Left ventricle myocardium inferior (tissue), 1 donor: ENCODE measurements at regions not wholly inside any gene's neighbourhood (a gene's known extent, or its start where the extent isn't known, plus 50 kb on each side); places are given as distances from the start of the nearest gene placed in this dataset.

Source experiments
- DNase-seq: peaks from one replicate; pipeline ENCODE4 v3.0.0-alpha.2; 2020
- H3K27ac ChIP-seq: fragments of 200-600 bp; replicated peaks from 2 replicates; pipeline ENCODE4 v1.8.0; 2021
- H3K27me3 ChIP-seq: fragments of 200-600 bp; 2 replicates; pipeline ENCODE4 v1.8.0; 2021; ENCODE audit warnings: low read depth
- H3K36me3 ChIP-seq: fragments of 200-600 bp; 2 replicates; pipeline ENCODE4 v1.8.0; 2021
- H3K4me1 ChIP-seq: fragments of 200-600 bp; 2 replicates; pipeline ENCODE4 v1.8.0; 2021
- H3K4me3 ChIP-seq: fragments of 200-600 bp; 2 replicates; pipeline ENCODE4 v1.8.0; 2021; ENCODE audit warnings: mild to moderate bottlenecking, moderate library complexity
- H3K9me3 ChIP-seq: fragments of 200-600 bp; replicated peaks from 2 replicates; pipeline ENCODE4 v1.8.0; 2021
- CTCF ChIP-seq: fragments of 200-600 bp; IDR thresholded peaks from 2 replicates; pipeline ENCODE4 v1.8.0; 2021; ENCODE audit warnings: antibody characterized with exemption, mild to moderate bottlenecking, borderline replicate concordance
- intact Hi-C: fragments of 100-400 bp; cut with micrococcal nuclease; formaldehyde crosslinking; loops from one replicate; pipeline ENCODE4 v1.11.0; 2022
- donor health status: DM: no; HTN: yes; CAD: no; lungs with severe emphysema.

- no peak for DNase-seq
- peaks cover 3% of the 10 kb centered on the region for H3K4me1 ChIP-seq
- no peak overlapping the region for H3K4me3 ChIP-seq
- H3K9me3 ChIP-seq = peaks cover 13% of the 10 kb centered on the region
- intact Hi-C loops = no loop called here
- H3K27ac ChIP-seq = no peak overlapping the region
- TF ChIP-seq CTCF = no peak
- no peaks in the 10 kb centered on the region for H3K36me3 ChIP-seq
- peaks cover 22% of the 10 kb centered on the region for H3K27me3 ChIP-seq
These were observed 200.6 kb upstream of the CDH5 start for GRCh38 chr16:66165879-66166278.

GRCh38 chr16:66164581-66165247 is 201.8 kb upstream of the CDH5 start:
- H3K36me3 ChIP-seq = no peaks in the 10 kb centered on the region
- peaks cover 13% of the 10 kb centered on the region for H3K9me3 ChIP-seq
- no peak overlapping the region for H3K27ac ChIP-seq
- no peak for TF ChIP-seq CTCF
- H3K27me3 ChIP-seq = peaks cover 22% of the 10 kb centered on the region
- no peak for DNase-seq
- peaks cover 3% of the 10 kb centered on the region for H3K4me1 ChIP-seq
- H3K4me3 ChIP-seq = no peak overlapping the region
- intact Hi-C loops = no loop called here

GRCh38 chr16:66162821-66163220 is 203.7 kb upstream of the CDH5 start:
- Histone ChIP-seq H3K36me3 (no peaks in the 10 kb centered on the region), H3K4me3 (no peak overlapping the region), H3K4me1 (peaks cover 3% of the 10 kb centered on the region), H3K9me3 (peaks cover 13% of the 10 kb centered on the region), H3K27me3 (peaks cover 22% of the 10 kb centered on the region), H3K27ac (no peak overlapping the region)
- intact Hi-C loops = no loop called here
- no peak for DNase-seq
- TF ChIP-seq CTCF = no peak

GRCh38 chr16:66161942-66162341 is 204.5 kb upstream of the CDH5 start:
- TF ChIP-seq CTCF = no peak

GRCh38 chr16:66161269-66161668 is 205.2 kb upstream of the CDH5 start:
- no peak for TF ChIP-seq CTCF
- Histone ChIP-seq H3K27ac (no peak overlapping the region), H3K36me3 (no peaks in the 10 kb centered on the region), H3K27me3 (peaks cover 22% of the 10 kb centered on the region), H3K9me3 (no peaks in the 10 kb centered on the region), H3K4me1 (peaks cover 3% of the 10 kb centered on the region), H3K4me3 (no peak overlapping the region)
- intact Hi-C loops = no loop called here
- DNase-seq = no peak

More at GRCh38 chr16:66161942-66162341, 204.5 kb upstream of the CDH5 start:
- intact Hi-C loops = no loop called here
- Histone ChIP-seq H3K27ac (no peak overlapping the region), H3K4me1 (peaks cover 3% of the 10 kb centered on the region), H3K4me3 (no peak overlapping the region), H3K9me3 (peaks cover 4% of the 10 kb centered on the region), H3K36me3 (no peaks in the 10 kb centered on the region), H3K27me3 (peaks cover 22% of the 10 kb centered on the region)
- no peak for DNase-seq
